Upper lobe of left lung (tissue), 6 donors: ENCODE measurements at regions not wholly inside any gene's neighbourhood (a gene's known extent, or its start where the extent isn't known, plus 50 kb on each side); places are given as distances from the start of the nearest gene placed in this dataset.

Experiments used
- ATAC-seq, 2 donors: fragments of 200-7000 bp; cut with Tn5 transposase; one replicate each; pipeline ENCODE4 v1.9.1; 2022; ENCODE audit warnings: mild to moderate bottlenecking in 2 of 2, moderate library complexity in 2 of 2; ENCODE audit not compliant: low FRiP score in 2 of 2
- DNase-seq, 2 donors: peaks; one replicate each; pipeline ENCODE4 v3.0.0-alpha.2; 2019 to 2020
- H3K27ac ChIP-seq, 4 donors: fragments of 200-600 bp; sonication (generic); one replicate each; pipeline ENCODE4 v1.5.1; 2016 to 2019
- H3K27me3 ChIP-seq, 4 donors: fragments of 200-600 bp; sonication (generic); one replicate each; pipeline ENCODE4 v1.5.1; 2017 to 2019
- H3K36me3 ChIP-seq, 4 donors: fragments of 200-600 bp; sonication (generic); one replicate each; pipeline ENCODE4 v1.5.1; 2016 to 2019
- H3K4me1 ChIP-seq, 4 donors: fragments of 200-600 bp; sonication (generic); one replicate each; pipeline ENCODE4 v1.5.1; 2018 to 2019
- H3K4me3 ChIP-seq, 4 donors: fragments of 200-600 bp; sonication (generic); one replicate each; pipeline ENCODE4 v1.5.1; 2017 to 2019; ENCODE audit warnings: mild to moderate bottlenecking in 2 of 4, moderate library complexity in 1 of 4
- H3K9me3 ChIP-seq, 4 donors: fragments of 200-600 bp; sonication (generic); one replicate each; pipeline ENCODE4 v1.5.1; 2018 to 2019
- EP300 ChIP-seq, 4 donors: sonication (generic); formaldehyde crosslinking; IDR thresholded peaks; one replicate each; pipeline ENCODE4 v1.5.1; 2017; ENCODE audit warnings: antibody characterized with exemption in 4 of 4, control low read depth in 2 of 4
- POLR2A ChIP-seq, 4 donors: fragments of 450-650 bp; IDR thresholded peaks; one replicate each; pipeline ENCODE4 v1.5.1; 2016 to 2017; ENCODE audit warnings: antibody characterized with exemption in 4 of 4, mild to moderate bottlenecking in 2 of 4
- POLR2AphosphoS5 ChIP-seq, 2 donors: sonication (generic); formaldehyde crosslinking; IDR thresholded peaks; one replicate each; pipeline ENCODE4 v1.5.1; 2017; ENCODE audit warnings: antibody characterized with exemption in 2 of 2
- WGBS, 2 donors: methylation state at CpG; one replicate each; pipeline ENCODE4 v1.1.5; 2017 to 2018; 5-methylcytosine and 5-hydroxymethylcytosine counted together
- TF ChIP-seq, protein P1 (sequence below), 6 experiments: fragments of 450-650 bp in 4 of 6; fragments of 200-600 bp in 2 of 6; sonication (generic) in 2 of 6; IDR thresholded peaks; one replicate each; pipeline ENCODE4 v1.5.1; 2016 to 2019; ENCODE audit warnings: antibody characterized with exemption in 6 of 6
- donor health status: DM: no; HTN: no; CAD: no; lungs with moderate emphysema.
- donor health status: DM: no; HTN: yes; CAD: no; lungs with severe emphysema.

DNA sequence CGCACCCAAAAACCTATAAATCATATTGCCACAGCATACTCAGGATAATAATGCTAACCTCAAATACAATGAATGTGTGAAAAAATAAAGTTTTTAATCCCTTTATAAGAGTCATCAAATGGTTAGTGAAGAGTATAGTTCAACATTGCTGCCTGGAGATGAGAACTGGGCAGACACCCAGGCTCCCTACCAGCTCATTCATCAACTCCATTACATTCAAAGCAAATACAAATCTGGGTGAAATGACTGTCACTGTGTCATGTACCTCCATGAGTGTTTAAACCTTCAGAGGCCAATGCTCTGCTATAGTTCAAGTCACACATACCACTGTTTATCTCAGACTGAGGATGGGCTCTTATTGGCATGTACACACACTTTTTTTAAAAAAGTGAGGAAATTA lies 167.2 kb upstream of the KCNMB2 start:
- Histone ChIP-seq H3K36me3 (no peaks in the 10 kb centered on the region), H3K4me3 (no peak overlapping the region), H3K27me3 (no peaks in the 10 kb centered on the region), H3K4me1 (no peaks in the 10 kb centered on the region), H3K9me3 (no peaks in the 10 kb centered on the region), H3K27ac (no peak overlapping the region)
- no peak for DNase-seq
- 93 to 97% methylated on average over 1 of the region's 1 CpG for WGBS, 2 donors
- ATAC-seq: no peak
- no peak for TF ChIP-seq POLR2AphosphoS5 (IDR thresholded peaks at IDR 0.05)
- TF ChIP-seq, protein P1, sequence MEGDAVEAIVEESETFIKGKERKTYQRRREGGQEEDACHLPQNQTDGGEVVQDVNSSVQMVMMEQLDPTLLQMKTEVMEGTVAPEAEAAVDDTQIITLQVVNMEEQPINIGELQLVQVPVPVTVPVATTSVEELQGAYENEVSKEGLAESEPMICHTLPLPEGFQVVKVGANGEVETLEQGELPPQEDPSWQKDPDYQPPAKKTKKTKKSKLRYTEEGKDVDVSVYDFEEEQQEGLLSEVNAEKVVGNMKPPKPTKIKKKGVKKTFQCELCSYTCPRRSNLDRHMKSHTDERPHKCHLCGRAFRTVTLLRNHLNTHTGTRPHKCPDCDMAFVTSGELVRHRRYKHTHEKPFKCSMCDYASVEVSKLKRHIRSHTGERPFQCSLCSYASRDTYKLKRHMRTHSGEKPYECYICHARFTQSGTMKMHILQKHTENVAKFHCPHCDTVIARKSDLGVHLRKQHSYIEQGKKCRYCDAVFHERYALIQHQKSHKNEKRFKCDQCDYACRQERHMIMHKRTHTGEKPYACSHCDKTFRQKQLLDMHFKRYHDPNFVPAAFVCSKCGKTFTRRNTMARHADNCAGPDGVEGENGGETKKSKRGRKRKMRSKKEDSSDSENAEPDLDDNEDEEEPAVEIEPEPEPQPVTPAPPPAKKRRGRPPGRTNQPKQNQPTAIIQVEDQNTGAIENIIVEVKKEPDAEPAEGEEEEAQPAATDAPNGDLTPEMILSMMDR (IDR thresholded peaks at IDR 0.05): no peak
- no peak for TF ChIP-seq EP300 (IDR thresholded peaks at IDR 0.05)
- no peak for TF ChIP-seq POLR2A (IDR thresholded peaks at IDR 0.05)

DNA sequence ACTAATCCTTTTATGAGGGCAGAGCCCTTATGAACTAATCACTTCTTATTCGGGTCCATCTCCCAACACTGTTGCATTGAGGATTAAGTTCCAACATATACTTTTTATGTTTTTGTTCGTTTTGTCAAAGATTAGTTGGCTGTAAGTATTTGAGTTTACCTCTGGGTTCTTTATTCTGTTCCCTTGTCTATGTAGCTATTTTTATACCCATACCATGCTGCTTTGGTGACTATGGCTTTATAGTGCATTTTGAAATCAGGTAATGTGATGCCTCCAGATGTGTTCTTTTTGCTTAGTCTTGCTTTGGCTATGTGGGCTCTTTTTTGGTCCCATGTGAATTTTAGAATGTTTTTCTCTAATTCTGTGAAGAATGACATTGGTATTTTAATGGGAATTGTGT lies 166.4 kb upstream of the KCNMB2 start:
- H3K4me3 ChIP-seq: no peak overlapping the region
- no peaks in the 10 kb centered on the region for H3K9me3 ChIP-seq
- 85 to 87% methylated on average over 2 of the region's 2 CpGs for WGBS, 2 donors
- no peaks in the 10 kb centered on the region for H3K36me3 ChIP-seq
- no peaks in the 10 kb centered on the region for H3K27me3 ChIP-seq
- no peaks in the 10 kb centered on the region for H3K4me1 ChIP-seq
- ATAC-seq (no peak), DNase-seq (no peak)
- no peak for TF ChIP-seq POLR2A (IDR thresholded peaks at IDR 0.05)
- no peak for TF ChIP-seq POLR2AphosphoS5 (IDR thresholded peaks at IDR 0.05)
- no peak for TF ChIP-seq EP300 (IDR thresholded peaks at IDR 0.05)
- TF ChIP-seq, protein P1 (IDR thresholded peaks at IDR 0.05): no peak
- no peak overlapping the region for H3K27ac ChIP-seq

DNA sequence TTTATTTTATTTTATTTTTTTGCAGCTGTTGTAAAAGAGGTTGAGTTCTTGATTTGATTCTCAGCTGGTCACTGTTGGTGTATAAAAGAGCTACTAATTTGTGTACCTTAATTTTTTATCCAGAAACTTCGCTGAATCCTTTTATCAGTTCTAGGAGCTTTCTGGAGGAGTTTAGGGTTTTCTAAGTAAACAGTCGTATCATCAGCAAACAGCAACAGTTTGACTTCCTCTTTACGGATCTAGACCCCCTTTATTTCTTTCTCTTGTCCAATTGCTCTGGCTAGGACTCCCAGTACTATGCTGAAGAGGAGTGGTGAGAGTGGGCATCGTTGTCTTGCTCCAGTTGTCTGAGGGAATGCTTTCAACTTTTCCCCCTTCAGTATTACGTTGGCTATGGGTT lies 165.8 kb upstream of the KCNMB2 start:
- Histone ChIP-seq H3K27me3 (no peaks in the 10 kb centered on the region), H3K9me3 (no peaks in the 10 kb centered on the region), H3K27ac (no peak overlapping the region), H3K36me3 (no peaks in the 10 kb centered on the region), H3K4me1 (no peaks in the 10 kb centered on the region), H3K4me3 (no peak overlapping the region)
- TF ChIP-seq POLR2AphosphoS5 (IDR thresholded peaks at IDR 0.05) (no peak), EP300 (IDR thresholded peaks at IDR 0.05) (no peak)
- ATAC-seq (no peak), DNase-seq (no peak)
- 87 to 92% methylated on average over 5 of the region's 5 CpGs for WGBS, 2 donors

DNA sequence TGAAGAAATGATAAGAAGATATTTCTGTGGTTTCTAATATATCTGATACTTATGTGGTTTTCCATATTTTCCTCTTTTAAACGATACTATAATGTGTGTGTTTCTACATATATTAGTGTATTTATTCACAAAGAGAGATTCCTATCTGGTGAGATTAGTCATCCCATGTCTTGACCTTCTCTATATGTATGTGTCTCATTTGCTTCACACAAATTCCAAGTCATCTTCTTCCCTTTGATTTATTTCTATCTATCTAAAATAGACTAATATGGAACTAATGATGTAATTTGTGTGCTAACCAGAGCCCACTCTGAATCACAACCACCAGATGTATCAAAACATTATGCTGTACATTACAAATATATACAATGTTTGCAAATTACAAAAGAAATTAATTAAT lies 154.7 kb upstream of the KCNMB2 start:
- TF ChIP-seq, protein P1 (IDR thresholded peaks at IDR 0.05): no peak
- TF ChIP-seq EP300 (IDR thresholded peaks at IDR 0.05) (no peak), POLR2A (IDR thresholded peaks at IDR 0.05) (no peak), POLR2AphosphoS5 (IDR thresholded peaks at IDR 0.05) (no peak)
- DNase-seq (no peak), ATAC-seq (no peak)
- H3K4me1 ChIP-seq: peaks cover 0 to 2% (median 0%) of the 10 kb centered on the region in 4 donors
- H3K36me3 ChIP-seq: no peaks in the 10 kb centered on the region
- no peaks in the 10 kb centered on the region for H3K9me3 ChIP-seq
- no peaks in the 10 kb centered on the region for H3K27me3 ChIP-seq
- no peak overlapping the region for H3K4me3 ChIP-seq
- H3K27ac ChIP-seq: no peak overlapping the region
- 59 to 80% methylated on average over 1 of the region's 1 CpG for WGBS, 2 donors

DNA sequence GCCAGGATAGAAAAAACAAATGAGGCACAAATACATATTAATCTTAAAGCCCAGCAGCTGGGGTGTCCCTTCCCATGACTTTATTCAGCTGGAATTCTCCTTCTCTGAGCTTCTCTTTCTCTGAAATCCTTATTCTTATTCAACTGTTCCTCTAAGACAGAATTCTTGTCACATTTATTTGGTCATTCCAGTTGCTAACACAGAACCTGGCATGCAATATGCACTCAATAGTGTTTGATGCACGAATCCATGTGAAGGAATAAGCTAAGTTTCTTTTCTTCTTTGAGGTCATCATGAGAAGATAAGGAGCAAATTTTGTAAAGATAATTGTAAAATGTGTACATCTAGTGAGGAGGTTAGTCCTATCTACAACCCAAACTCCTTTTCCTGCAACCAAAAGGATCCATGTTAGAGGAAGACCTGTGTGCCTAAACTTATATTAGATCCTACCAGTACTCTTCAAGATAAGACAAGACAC lies 154.2 kb upstream of the KCNMB2 start:
- ATAC-seq: no peak
- Histone ChIP-seq H3K27ac (no peak overlapping the region), H3K27me3 (no peaks in the 10 kb centered on the region)

More for the DNA sequence above, 154.2 kb upstream of the KCNMB2 start:
- 65 to 82% methylated on average over 1 of the region's 1 CpG for WGBS, 2 donors
- Histone ChIP-seq H3K4me3 (no peak overlapping the region), H3K4me1 (peaks cover 0 to 2% (median 0%) of the 10 kb centered on the region in 4 donors), H3K9me3 (no peaks in the 10 kb centered on the region), H3K36me3 (no peaks in the 10 kb centered on the region)
- no peak for DNase-seq
- TF ChIP-seq EP300 (IDR thresholded peaks at IDR 0.05) (no peak), POLR2A (IDR thresholded peaks at IDR 0.05) (no peak), POLR2AphosphoS5 (IDR thresholded peaks at IDR 0.05) (no peak)
- TF ChIP-seq, protein P1 (IDR thresholded peaks at IDR 0.05): no peak
